H1 (cell line): ENCODE measurements at regions not wholly inside any gene's neighbourhood (a gene's known extent, or its start where the extent isn't known, plus 50 kb on each side); places are given as distances from the start of the nearest gene placed in this dataset.

ENCODE experiments used
- CTCF ChIA-PET: fragments of 300-600 bp; sonication (Branson Sonifier 250); formaldehyde crosslinking; loops from one replicate; lab custom pipeline; 2021; ENCODE audit not compliant: partially characterized antibody; lab: Charles Lee
- POLR2A ChIA-PET: fragments of 300-600 bp; sonication (Branson Sonifier 250); formaldehyde crosslinking; loops from one replicate; lab custom pipeline; 2021; ENCODE audit warnings: inconsistent platforms; ENCODE audit not compliant: partially characterized antibody; lab: Charles Lee
- DNase-seq, 2 experiments: peaks; one replicate each; pipeline versions ENCODE4 v3.0.0 to v3.0.0-alpha.2; 2010 to 2022; ENCODE audit warnings: low spot score in 2 of 2, low read depth in 1 of 2, mixed read lengths in 1 of 2
- FAIRE-seq: peaks from 2 replicates; lab custom pipeline; 2011; peaks lifted over from hg19 to GRCh38; lab: Jason Lieb, UNC
- H2AFZ ChIP-seq: 2 replicates; pipeline ENCODE4 v1.8.1; 2012; ENCODE audit warnings: low read length, inconsistent platforms
- H2AK5ac ChIP-seq: 2 replicates; pipeline ENCODE4 v1.6.1; 2013; ENCODE audit warnings: low read depth, low read length
- H2BK120ac ChIP-seq: replicated peaks from 2 replicates; pipeline ENCODE3; 2013; ENCODE audit warnings: low read depth, low read length, inconsistent platforms
- H2BK12ac ChIP-seq: 2 replicates; pipeline ENCODE4 v1.6.1; 2013; ENCODE audit warnings: low read depth, low read length
- H2BK15ac ChIP-seq: 2 replicates; pipeline ENCODE4 v1.6.1; 2013; ENCODE audit warnings: low read length
- H2BK20ac ChIP-seq: 2 replicates; pipeline ENCODE4 v1.6.1; 2013; ENCODE audit warnings: low read length
- H2BK5ac ChIP-seq: 2 replicates; pipeline ENCODE4 v1.6.1; 2013; ENCODE audit warnings: low read depth, low read length
- H3K14ac ChIP-seq: 2 replicates; pipeline ENCODE4 v1.6.1; 2013; ENCODE audit warnings: inconsistent platforms; ENCODE audit not compliant: insufficient read length
- H3K18ac ChIP-seq: 2 replicates; pipeline ENCODE4 v1.6.1; 2013; ENCODE audit warnings: low read length; ENCODE audit errors: extremely low read depth
- H3K23ac ChIP-seq: 2 replicates; pipeline ENCODE4 v1.6.1; 2013; ENCODE audit warnings: inconsistent platforms; ENCODE audit not compliant: insufficient read length
- H3K23me2 ChIP-seq: 2 replicates; pipeline ENCODE4 v1.6.1; 2013; ENCODE audit warnings: low read depth, low read length
- H3K27ac ChIP-seq: 2 replicates; pipeline ENCODE4 v1.6.1; 2011; ENCODE audit warnings: low read depth, low read length, inconsistent platforms
- H3K27me3 ChIP-seq, 4 experiments: replicated peaks in 1 of 4; 1 replicate in 1 of 4; 2 replicates in 3 of 4; pipeline versions ENCODE4 v1.6.1 to v1.8.1; 2011 to 2013; ENCODE audit warnings: low read length in 3 of 4, mild to moderate bottlenecking in 3 of 4, inconsistent platforms in 2 of 4, mixed read lengths in 2 of 4, moderate library complexity in 1 of 4; ENCODE audit not compliant: control insufficient read depth in 3 of 4, insufficient read depth in 3 of 4; ENCODE audit errors: extremely low read depth in 1 of 4
- H3K36me3 ChIP-seq, 4 experiments: 2 replicates each; pipeline versions ENCODE4 v1.6.1 to v1.8.1; 2011 to 2013; ENCODE audit warnings: mild to moderate bottlenecking in 4 of 4, low read length in 3 of 4, moderate library complexity in 2 of 4, control low read depth in 1 of 4, inconsistent platforms in 1 of 4; ENCODE audit not compliant: insufficient read depth in 4 of 4, control insufficient read depth in 2 of 4
- H3K4ac ChIP-seq: replicated peaks from 2 replicates; pipeline ENCODE3; 2013; ENCODE audit warnings: low read length, low read depth, mixed read lengths, inconsistent platforms; ENCODE audit not compliant: insufficient read length
- H3K4me1 ChIP-seq, 4 experiments: replicated peaks in 1 of 4; 1 replicate in 1 of 4; 2 replicates in 3 of 4; pipeline versions ENCODE4 v1.6.1 to v1.8.1; 2011 to 2013; ENCODE audit warnings: low read length in 3 of 4, inconsistent platforms in 2 of 4, mixed read lengths in 1 of 4; ENCODE audit not compliant: insufficient read depth in 4 of 4, control insufficient read depth in 3 of 4
- H3K4me2 ChIP-seq, 2 experiments: 2 replicates each; pipeline versions ENCODE4 v1.6.1 to v1.8.1; 2011 to 2013; ENCODE audit warnings: low read depth in 2 of 2, low read length in 2 of 2, control low read depth in 1 of 2, inconsistent platforms in 1 of 2, mild to moderate bottlenecking in 1 of 2; ENCODE audit not compliant: insufficient read depth in 1 of 2
- H3K4me3 ChIP-seq, 4 experiments: fragments of 200-600, 300-600 bp in 1 of 4; sonication (generic), shearing (Covaris generic), sonication (Bioruptor Twin) in 1 of 4; 2 replicates each; pipeline versions ENCODE4 v1.5.1 to v1.8.1; 2011 to 2016; ENCODE audit warnings: low read length in 4 of 4, low read depth in 3 of 4, control low read depth in 2 of 4, inconsistent platforms in 2 of 4, mild to moderate bottlenecking in 2 of 4, mixed read lengths in 1 of 4, moderate library complexity in 1 of 4; ENCODE audit not compliant: insufficient read depth in 2 of 4; ENCODE audit errors: extremely low read depth in 1 of 4
- H3K56ac ChIP-seq: replicated peaks from 2 replicates; pipeline ENCODE3; 2013; ENCODE audit warnings: low read depth, mild to moderate bottlenecking, mixed read lengths, low read length, inconsistent platforms; ENCODE audit not compliant: insufficient read length
- H3K79me1 ChIP-seq: 2 replicates; pipeline ENCODE4 v1.6.1; 2013; ENCODE audit warnings: low read depth, low read length, control low read depth
- H3K79me2 ChIP-seq, 2 experiments: 2 replicates each; pipeline versions ENCODE4 v1.6.1 to v1.8.1; 2012 to 2013; ENCODE audit warnings: low read length in 2 of 2, mild to moderate bottlenecking in 2 of 2, inconsistent platforms in 1 of 2; ENCODE audit not compliant: insufficient read depth in 2 of 2, control insufficient read depth in 1 of 2
- H3K9ac ChIP-seq, 4 experiments: replicated peaks in 1 of 4; 1 replicate in 1 of 4; 2 replicates in 3 of 4; pipeline versions ENCODE4 v1.6.1 to v1.8.1; 2011 to 2013; ENCODE audit warnings: low read depth in 3 of 4, low read length in 3 of 4, control low read depth in 2 of 4, mild to moderate bottlenecking in 2 of 4, moderate library complexity in 2 of 4, inconsistent platforms in 1 of 4; ENCODE audit errors: extremely low read depth in 1 of 4
- H3K9me3 ChIP-seq, 2 experiments: 2 replicates each; pipeline versions ENCODE4 v1.6.1 to v1.8.1; 2012 to 2013; ENCODE audit warnings: mild to moderate bottlenecking in 2 of 2, moderate library complexity in 2 of 2, control low read depth in 1 of 2, inconsistent platforms in 1 of 2, low read depth in 1 of 2, low read length in 1 of 2, mixed read lengths in 1 of 2; ENCODE audit not compliant: insufficient read depth in 2 of 2
- H4K20me1 ChIP-seq, 2 experiments: replicated peaks in 1 of 2; 2 replicates each; pipeline versions ENCODE3 to v1.8.1; 2011 to 2013; ENCODE audit warnings: inconsistent platforms in 2 of 2, low read length in 2 of 2, mild to moderate bottlenecking in 1 of 2; ENCODE audit not compliant: insufficient read depth in 2 of 2, control insufficient read depth in 1 of 2
- H4K5ac ChIP-seq: 2 replicates; pipeline ENCODE4 v1.6.1; 2013; ENCODE audit warnings: low read length, low read depth, mixed read lengths, inconsistent platforms; ENCODE audit not compliant: insufficient read length
- H4K8ac ChIP-seq: 2 replicates; pipeline ENCODE4 v1.8.0; 2013; ENCODE audit warnings: mild to moderate bottlenecking, moderate library complexity, low read length, inconsistent platforms; ENCODE audit not compliant: insufficient read depth; ENCODE audit errors: extremely low read depth
- H4K91ac ChIP-seq: replicated peaks from 2 replicates; pipeline ENCODE3; 2013; ENCODE audit warnings: low read length, mixed read lengths, inconsistent platforms; ENCODE audit not compliant: insufficient read length
- BCL11A ChIP-seq, 2 experiments: IDR thresholded peaks; one replicate each; pipeline ENCODE4 v1.6.1; 2011; ENCODE audit warnings: low read depth in 2 of 2, low read length in 2 of 2, mild to moderate bottlenecking in 2 of 2
- CHD2 ChIP-seq: IDR thresholded peaks from 2 replicates; pipeline ENCODE4 v1.6.1; 2012; ENCODE audit warnings: low read length, improper control_type of control experiment
- EP300 ChIP-seq, 2 experiments: IDR thresholded peaks; 1 replicate in 1 of 2; 2 replicates in 1 of 2; pipeline ENCODE4 v1.6.1; 2011 to 2012; ENCODE audit warnings: low read depth in 2 of 2, low read length in 2 of 2, mild to moderate bottlenecking in 2 of 2, borderline replicate concordance in 1 of 2, inconsistent platforms in 1 of 2, moderate library complexity in 1 of 2
- POU5F1 ChIP-seq: IDR thresholded peaks from 2 replicates; pipeline ENCODE4 v1.6.1; 2011; ENCODE audit warnings: low read depth, mild to moderate bottlenecking, low read length, moderate library complexity
- RBBP5 ChIP-seq: IDR thresholded peaks from 2 replicates; pipeline ENCODE4 v1.7.1; 2012; ENCODE audit warnings: low read depth, mild to moderate bottlenecking, inconsistent platforms, low read length, moderate library complexity, borderline replicate concordance
- SP4 ChIP-seq: IDR thresholded peaks from 2 replicates; pipeline ENCODE4 v1.6.1; 2012; ENCODE audit warnings: low read length, inconsistent platforms
- WGBS, 2 experiments: shearing (Covaris generic) in 1 of 2; methylation state at CpG; one replicate each; pipeline versions ENCODE4 v1.1.6 to v1.1.7; 2013 to 2015; ENCODE audit warnings: low lambda C conversion rate in 2 of 2, mixed read lengths in 2 of 2, inconsistent platforms in 1 of 2, low coverage in 1 of 2, missing lambda C conversion rate in 1 of 2; ENCODE audit not compliant: insufficient replicate concordance in 2 of 2, insufficient coverage in 1 of 2, insufficient read length in 1 of 2; ENCODE audit errors: extremely low coverage in 1 of 2, missing lambda C conversion rate in 1 of 2; 5-methylcytosine and 5-hydroxymethylcytosine counted together

GRCh38 chr7:89839329-89839728 lies 314.9 kb upstream of the STEAP1 start:
- H3K23me2 ChIP-seq, result no peaks in the 10 kb centered on the region
- H2BK20ac ChIP-seq, result no peak overlapping the region
- TF ChIP-seq POU5F1 (no peak), EP300 (IDR thresholded peaks at IDR 0.05; ENCODE audit: borderline replicate concordance in 1 of 2, low read depth in 2 of 2, low read length in 2 of 2) (no peak), CHD2 (no peak), RBBP5 (no peak), SP4 (no peak), BCL11A (IDR thresholded peaks at IDR 0.05; ENCODE audit: low read depth in 2 of 2, low read length in 2 of 2) (no peak)
- H3K4me3 ChIP-seq, result no peak overlapping the region
- H3K4ac ChIP-seq, result no peak overlapping the region
- no peak overlapping the region for H3K56ac ChIP-seq
- no peak overlapping the region for H2BK5ac ChIP-seq
- 93 to 100% methylated on average over 2 to 3 of the region's 3 CpGs for WGBS, 2 experiments
- no peak overlapping the region for H4K91ac ChIP-seq
- no peak overlapping the region for H4K5ac ChIP-seq
- no peak overlapping the region for H2BK120ac ChIP-seq
- FAIRE-seq (no peak), DNase-seq (no peak)
- H2BK15ac ChIP-seq, result no peak overlapping the region
- H4K20me1 ChIP-seq, result no peaks in the 10 kb centered on the region
- no peak overlapping the region for H3K9ac ChIP-seq
- no peaks in the 10 kb centered on the region for H3K79me1 ChIP-seq
- no peak overlapping the region for H3K27ac ChIP-seq
- POLR2A ChIA-PET, result no interaction called here
- H3K27me3 ChIP-seq, result no peaks in the 10 kb centered on the region
- H4K8ac ChIP-seq, result no peak overlapping the region
- CTCF ChIA-PET, result interaction anchor here (0.7 kb wide), 1 partner anchor 15 kb away, joined by 3 read pairs; no protein-coding TSS in a partner anchor
- no peaks in the 10 kb centered on the region for H3K4me1 ChIP-seq
- no peaks in the 10 kb centered on the region for H3K36me3 ChIP-seq
- no peak overlapping the region for H3K23ac ChIP-seq
- H2AK5ac ChIP-seq, result no peak overlapping the region
- no peak overlapping the region for H3K4me2 ChIP-seq
- peak overlapping the region; percentile 25 for H2AFZ ChIP-seq
- H3K14ac ChIP-seq, result no peak overlapping the region
- no peaks in the 10 kb centered on the region for H3K9me3 ChIP-seq
- H3K79me2 ChIP-seq, result no peaks in the 10 kb centered on the region
- no peak overlapping the region for H3K18ac ChIP-seq
- H2BK12ac ChIP-seq, result no peak overlapping the region
